Stimulated activated CD8-positive, alpha-beta memory T cell treated with anti-CD3 and anti-CD28 coated beads, Interleukin-15, amount 100 ng/mL, for 48 hours (primary cell): ENCODE measurements at regions not wholly inside any gene's neighbourhood (a gene's known extent, or its start where the extent isn't known, plus 50 kb on each side); places are given as distances from the start of the nearest gene placed in this dataset.
"Not testable (repeated sequence)": the region's sequence is repeated elsewhere in the genome, so short reads cannot be mapped to it uniquely, and the experiment has no call there.

Experiments
- DNase-seq, 2 donors: peaks; one replicate each; pipeline ENCODE4 v3.0.0-alpha.2; 2020; ENCODE audit warnings: low read depth in 2 of 2

GRCh38 chrX:55142206-55142918 is 53.5 kb downstream of the PAGE2 start:
- DNase-seq = no peak

- no peak for DNase-seq
These were observed 54.1 kb downstream of the PAGE2 start for GRCh38 chrX:55142919-55143310.

GRCh38 chrX:55143621-55144020 is 54.8 kb downstream of the PAGE2 start:
- no peak for DNase-seq

- no peak for DNase-seq
These were observed 55.9 kb downstream of the PAGE2 start for GRCh38 chrX:55144697-55145096.

GRCh38 chrX:55149242-55149641 is 60.4 kb downstream of the PAGE2 start:
- no peak for DNase-seq

- DNase-seq = no peak
These were observed 62.4 kb downstream of the PAGE2 start for GRCh38 chrX:55151199-55151598.

GRCh38 chrX:55159551-55159950 is 60.6 kb upstream of the PAGE5 start:
- DNase-seq = no peak

GRCh38 chrX:55160685-55161552 is 59.2 kb upstream of the PAGE5 start:
- DNase-seq = peak; percentile 75 to 79

- DNase-seq = no peak
These were observed 58.6 kb upstream of the PAGE5 start for GRCh38 chrX:55161581-55161980.

GRCh38 chrX:55163171-55163570 is 57.0 kb upstream of the PAGE5 start:
- no peak for DNase-seq

GRCh38 chrX:55165026-55165425 is 55.1 kb upstream of the PAGE5 start:
- DNase-seq = not testable (repeated sequence)

- DNase-seq = no peak
These were observed 52.9 kb upstream of the PAGE5 start for GRCh38 chrX:55167124-55167803.

GRCh38 chrX:55167901-55168300 is 52.2 kb upstream of the PAGE5 start:
- DNase-seq = no peak

GRCh38 chrX:55169782-55170181 is 50.4 kb upstream of the PAGE5 start:
- DNase-seq = no peak
